CD4-positive, CD25-positive, alpha-beta regulatory T cell (primary cell): ENCODE measurements at regions not wholly inside any gene's neighbourhood (a gene's known extent, or its start where the extent isn't known, plus 50 kb on each side); places are given as distances from the start of the nearest gene placed in this dataset.

Source experiments
- ATAC-seq, 2 donors: fragments of 150-1000 bp; cut with Tn5 transposase; one replicate each; pipeline ENCODE4 v1.10.0; 2021; ENCODE audit warnings: low read depth in 2 of 2, moderate number of reproducible peaks in 2 of 2, moderate library complexity in 1 of 2
- DNase-seq, 3 donors: peaks; one replicate each; pipeline versions ENCODE4 v3.0.0 to v3.0.0-alpha.2; 2012 to 2022; ENCODE audit warnings: mixed read lengths in 1 of 3
- H3K27ac ChIP-seq: one replicate; pipeline ENCODE4 v1.7.0; 2013; ENCODE audit warnings: mild to moderate bottlenecking, low read length; ENCODE audit not compliant: insufficient read depth, poor library complexity, severe bottlenecking
- H3K27me3 ChIP-seq: one replicate; pipeline ENCODE4 v1.7.0; 2013; ENCODE audit warnings: low read length; ENCODE audit not compliant: control insufficient read depth, insufficient read depth
- H3K36me3 ChIP-seq: one replicate; pipeline ENCODE4 v1.7.0; 2013; ENCODE audit warnings: mild to moderate bottlenecking, low read length, moderate library complexity; ENCODE audit not compliant: control insufficient read depth, insufficient read depth
- H3K4me1 ChIP-seq: 2 replicates; pipeline ENCODE4 v1.7.0; 2013; ENCODE audit warnings: mild to moderate bottlenecking, low read length; ENCODE audit not compliant: insufficient read depth, control insufficient read depth, poor library complexity, severe bottlenecking
- H3K4me3 ChIP-seq: one replicate; pipeline ENCODE4 v1.7.0; 2013; ENCODE audit warnings: low read depth, mild to moderate bottlenecking, low read length, moderate library complexity
- H3K9me3 ChIP-seq, 2 experiments: 1 replicate in 1 of 2; 2 replicates in 1 of 2; pipeline ENCODE4 v1.7.0; 2013; ENCODE audit warnings: low read length in 2 of 2, mild to moderate bottlenecking in 1 of 2, moderate library complexity in 1 of 2; ENCODE audit not compliant: control insufficient read depth in 2 of 2
- H3K27ac Mint-ChIP-seq, 3 donors: one replicate each; pipeline ENCODE4 v1.8.0; 2020 to 2022; ENCODE audit warnings: mild to moderate bottlenecking in 3 of 3, mixed read lengths in 3 of 3, moderate library complexity in 2 of 3
- H3K27me3 Mint-ChIP-seq: one replicate; pipeline ENCODE4 v1.8.0; 2022; ENCODE audit warnings: mild to moderate bottlenecking, mixed read lengths
- H3K36me3 Mint-ChIP-seq: one replicate; pipeline ENCODE4 v1.8.0; 2020; ENCODE audit warnings: mixed read lengths
- H3K4me1 Mint-ChIP-seq, 4 donors: one replicate each; pipeline ENCODE4 v1.8.0; 2020 to 2022; ENCODE audit warnings: mixed read lengths in 4 of 4, mild to moderate bottlenecking in 1 of 4
- H3K4me3 Mint-ChIP-seq, 4 donors: one replicate each; pipeline ENCODE4 v1.8.0; 2020 to 2022; ENCODE audit warnings: mild to moderate bottlenecking in 4 of 4, mixed read lengths in 4 of 4, moderate library complexity in 3 of 4
- H3K9me3 Mint-ChIP-seq, 7 donors: one replicate each; pipeline ENCODE4 v1.8.0; 2020 to 2022; ENCODE audit warnings: mixed read lengths in 7 of 7, mild to moderate bottlenecking in 3 of 7, moderate library complexity in 2 of 7

DNA sequence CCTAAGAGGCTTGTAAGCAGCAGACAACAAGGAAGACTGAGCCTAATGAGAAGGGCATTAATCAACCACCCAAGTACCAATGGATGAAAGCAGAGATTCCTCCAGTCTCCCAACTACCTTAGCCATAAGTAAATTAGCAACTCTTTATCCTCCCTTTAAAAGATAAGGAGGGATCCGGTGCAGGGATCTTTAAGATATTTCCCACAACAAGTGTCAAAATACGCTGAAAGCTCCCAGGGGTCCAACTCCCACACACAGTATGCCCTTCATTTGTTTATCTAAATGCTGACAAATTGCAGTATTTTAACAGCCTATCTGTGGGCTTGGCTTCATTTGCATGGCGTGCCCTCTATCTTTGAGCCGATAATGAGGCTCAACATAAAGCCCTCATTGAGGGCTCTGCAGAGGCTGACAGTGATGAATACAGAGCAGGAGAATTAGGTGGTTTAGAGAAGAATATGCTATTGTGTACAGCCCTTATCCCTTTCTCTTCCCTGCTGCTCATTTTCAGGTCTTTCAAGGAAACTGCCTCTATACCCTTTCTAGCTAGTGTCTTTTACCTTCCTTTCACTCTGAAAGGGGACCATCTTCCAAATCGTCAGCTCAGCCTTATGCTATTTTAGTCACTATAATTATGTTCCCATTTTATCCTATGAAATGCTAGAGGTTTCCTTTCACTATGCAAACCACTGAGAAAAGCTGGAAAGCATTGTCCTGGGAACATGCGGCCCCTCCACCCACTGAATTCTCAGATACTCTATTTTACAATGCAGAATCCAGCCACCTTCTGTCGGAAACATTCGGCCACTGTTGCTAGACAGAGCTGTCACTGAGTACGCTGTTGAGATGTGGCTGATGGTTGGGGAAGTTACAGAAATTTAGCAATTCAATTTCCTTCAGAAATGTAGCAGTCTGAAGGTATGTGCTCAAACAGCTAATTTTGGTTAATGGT, 575.2 kb upstream of the JAG1 start:
- no peaks in the 10 kb centered on the region for H3K27me3 Mint-ChIP-seq
- ATAC-seq (no peak), DNase-seq (no peak)
- no peaks in the 10 kb centered on the region for H3K36me3 ChIP-seq
- H3K27ac Mint-ChIP-seq, result no peak overlapping the region
- no peak overlapping the region for H3K4me3 ChIP-seq
- H3K4me3 Mint-ChIP-seq, result no peak overlapping the region
- no peaks in the 10 kb centered on the region for H3K4me1 ChIP-seq
- H3K9me3 ChIP-seq, result peaks cover 0 to 4% of the 10 kb centered on the region in 2 experiments
- H3K36me3 Mint-ChIP-seq, result no peaks in the 10 kb centered on the region
- no peak overlapping the region for H3K27ac ChIP-seq
- no peaks in the 10 kb centered on the region for H3K4me1 Mint-ChIP-seq
- H3K27me3 ChIP-seq, result no peaks in the 10 kb centered on the region
- H3K9me3 Mint-ChIP-seq, result peaks cover 2 to 12% (median 7%) of the 10 kb centered on the region in 7 donors

DNA sequence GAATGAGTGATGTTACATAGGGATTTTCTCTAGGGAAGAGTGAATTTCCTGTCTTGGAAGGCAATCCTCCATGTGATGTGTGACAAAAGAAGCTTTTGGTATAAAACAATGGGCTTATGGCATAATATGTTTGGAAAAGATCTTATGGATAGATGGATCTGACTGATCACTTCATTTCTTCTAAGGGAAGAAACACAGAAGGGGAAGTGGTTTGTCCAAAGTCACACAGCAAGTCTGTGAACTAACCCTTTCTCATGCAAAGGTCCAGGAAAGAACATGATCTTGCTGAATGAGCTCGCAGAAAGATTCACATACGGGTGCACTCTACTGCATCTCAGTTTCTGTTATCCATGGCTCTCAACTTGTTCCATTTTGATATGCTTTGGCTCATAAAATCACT, 575.9 kb upstream of the JAG1 start:
- no peak overlapping the region for H3K4me3 Mint-ChIP-seq
- DNase-seq, result no peak
- Histone ChIP-seq H3K27me3 (no peaks in the 10 kb centered on the region), H3K4me1 (no peaks in the 10 kb centered on the region), H3K9me3 (peaks cover 0 to 4% of the 10 kb centered on the region in 2 experiments), H3K27ac (no peak overlapping the region), H3K36me3 (no peaks in the 10 kb centered on the region), H3K4me3 (no peak overlapping the region)
- H3K4me1 Mint-ChIP-seq, result no peaks in the 10 kb centered on the region
- ATAC-seq, result no peak
- H3K27ac Mint-ChIP-seq, result no peak overlapping the region
- no peaks in the 10 kb centered on the region for H3K27me3 Mint-ChIP-seq
- peaks cover 2 to 16% (median 7%) of the 10 kb centered on the region in 7 donors for H3K9me3 Mint-ChIP-seq
- no peaks in the 10 kb centered on the region for H3K36me3 Mint-ChIP-seq

DNA sequence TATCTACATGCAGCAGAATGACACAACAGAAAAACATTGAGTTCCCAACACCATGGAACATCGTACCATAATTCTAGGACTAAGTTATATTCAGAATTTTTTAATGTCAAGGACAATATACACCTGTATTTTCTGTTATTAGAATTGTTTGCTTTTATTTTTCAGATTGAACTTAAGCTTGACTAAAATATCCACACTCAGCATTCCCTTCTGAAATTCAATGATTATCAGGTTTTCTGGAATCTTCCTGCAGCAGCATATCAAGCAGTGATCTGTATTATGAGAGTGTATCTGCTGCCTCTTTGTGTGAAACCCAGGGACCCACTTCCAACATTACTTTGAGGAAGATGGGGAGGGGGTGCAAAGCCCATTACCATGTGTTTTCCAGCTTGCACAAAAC, 578.6 kb upstream of the JAG1 start:
- Histone ChIP-seq H3K4me1 (no peaks in the 10 kb centered on the region), H3K4me3 (no peak overlapping the region), H3K9me3 (peaks cover 0 to 4% of the 10 kb centered on the region in 2 experiments), H3K27ac (no peak overlapping the region), H3K27me3 (no peaks in the 10 kb centered on the region), H3K36me3 (no peaks in the 10 kb centered on the region)
- ATAC-seq (no peak), DNase-seq (no peak)
- peaks cover 4 to 31% (median 8%) of the 10 kb centered on the region in 7 donors for H3K9me3 Mint-ChIP-seq
- no peaks in the 10 kb centered on the region for H3K36me3 Mint-ChIP-seq
- no peaks in the 10 kb centered on the region for H3K27me3 Mint-ChIP-seq
- H3K4me3 Mint-ChIP-seq, result no peak overlapping the region
- H3K27ac Mint-ChIP-seq, result no peak overlapping the region
- H3K4me1 Mint-ChIP-seq, result no peaks in the 10 kb centered on the region

DNA sequence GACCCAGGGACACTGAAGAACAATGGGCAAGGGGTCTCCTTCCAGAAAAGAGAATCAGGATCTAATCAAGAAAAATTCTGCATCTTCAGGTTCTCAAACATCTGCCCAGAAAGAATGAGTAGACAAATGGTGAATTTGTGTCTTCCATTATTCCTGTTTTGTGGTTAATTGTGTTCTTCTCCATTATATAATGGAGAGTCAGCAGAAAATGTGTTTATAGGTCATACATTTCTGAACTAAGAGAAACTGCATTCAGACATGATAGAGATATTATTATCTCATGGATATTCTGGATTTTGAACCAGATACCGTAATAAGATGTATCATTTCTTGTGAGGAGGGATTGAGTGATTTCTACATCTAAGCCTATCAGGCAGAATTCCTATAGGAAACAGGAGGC, 581.7 kb upstream of the JAG1 start:
- Histone ChIP-seq H3K27me3 (no peaks in the 10 kb centered on the region), H3K27ac (no peak overlapping the region), H3K4me1 (no peaks in the 10 kb centered on the region), H3K36me3 (no peaks in the 10 kb centered on the region), H3K9me3 (peaks cover 0 to 4% of the 10 kb centered on the region in 2 experiments), H3K4me3 (no peak overlapping the region)
- no peaks in the 10 kb centered on the region for H3K4me1 Mint-ChIP-seq
- no peaks in the 10 kb centered on the region for H3K36me3 Mint-ChIP-seq
- no peak overlapping the region for H3K27ac Mint-ChIP-seq
- no peak overlapping the region for H3K4me3 Mint-ChIP-seq
- no peak for DNase-seq
- H3K27me3 Mint-ChIP-seq, result no peaks in the 10 kb centered on the region
- no peak for ATAC-seq
- H3K9me3 Mint-ChIP-seq, result peaks cover 2 to 36% (median 12%) of the 10 kb centered on the region in 7 donors

DNA sequence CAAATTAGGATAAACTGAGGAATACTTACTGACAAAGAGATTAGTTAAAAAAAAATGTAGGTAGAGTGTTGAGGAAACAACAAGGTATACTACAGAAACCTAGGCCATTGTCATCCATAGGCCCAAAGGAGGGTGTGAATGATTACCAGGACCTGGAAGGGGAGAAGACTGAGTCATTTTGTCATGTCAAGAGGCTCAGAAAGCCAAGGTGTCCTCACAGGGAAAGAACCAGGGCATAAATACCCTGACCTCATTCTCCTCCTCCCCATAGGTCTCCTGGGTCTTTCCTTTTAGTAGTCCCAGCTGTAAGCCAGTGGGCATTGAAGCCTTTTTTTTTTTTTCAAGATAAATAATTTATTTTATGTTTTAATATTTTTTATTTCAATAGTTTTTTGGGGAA, 582.1 kb upstream of the JAG1 start:
- H3K9me3 Mint-ChIP-seq, result peaks cover 2 to 36% (median 13%) of the 10 kb centered on the region in 7 donors
- ATAC-seq (no peak), DNase-seq (no peak)
- H3K27ac ChIP-seq, result no peak overlapping the region
- H3K36me3 ChIP-seq, result no peaks in the 10 kb centered on the region
- no peaks in the 10 kb centered on the region for H3K4me1 ChIP-seq
- no peak overlapping the region for H3K4me3 Mint-ChIP-seq
- H3K27ac Mint-ChIP-seq, result no peak overlapping the region
- H3K4me1 Mint-ChIP-seq, result no peaks in the 10 kb centered on the region
- no peaks in the 10 kb centered on the region for H3K27me3 Mint-ChIP-seq
- no peaks in the 10 kb centered on the region for H3K27me3 ChIP-seq
- H3K4me3 ChIP-seq, result no peak overlapping the region
- peaks cover 0 to 4% of the 10 kb centered on the region in 2 experiments for H3K9me3 ChIP-seq
- no peaks in the 10 kb centered on the region for H3K36me3 Mint-ChIP-seq

DNA sequence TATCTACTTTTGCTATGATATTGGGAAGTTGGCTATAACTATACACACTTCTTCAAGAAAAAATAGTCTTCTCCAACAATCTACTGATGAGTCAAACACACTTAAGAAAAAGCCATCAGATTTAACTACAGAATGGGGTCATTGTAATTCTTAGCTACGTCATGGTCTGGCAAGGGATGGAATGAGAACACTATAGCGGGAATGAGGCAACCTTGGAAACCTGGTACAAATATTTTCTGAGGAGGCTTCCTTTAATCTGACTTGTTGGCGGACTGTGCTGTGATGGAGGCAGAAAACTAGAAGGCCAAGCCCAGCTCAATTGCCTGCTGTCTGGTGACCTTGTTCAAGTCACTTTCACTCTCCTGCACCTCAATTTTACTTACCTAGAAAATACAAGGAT, 586.8 kb upstream of the JAG1 start:
- DNase-seq, result no peak
- Histone ChIP-seq H3K27me3 (no peaks in the 10 kb centered on the region), H3K27ac (no peak overlapping the region), H3K9me3 (peaks cover 0 to 1% of the 10 kb centered on the region in 2 experiments), H3K4me3 (no peak overlapping the region), H3K4me1 (no peaks in the 10 kb centered on the region), H3K36me3 (no peaks in the 10 kb centered on the region)
- Mint-ChIP-seq H3K4me1 (no peaks in the 10 kb centered on the region), H3K36me3 (no peaks in the 10 kb centered on the region), H3K27me3 (no peaks in the 10 kb centered on the region), H3K4me3 (no peak overlapping the region), H3K27ac (no peak overlapping the region), H3K9me3 (peaks cover 1 to 24% (median 7%) of the 10 kb centered on the region in 7 donors)
- ATAC-seq, result no peak

DNA sequence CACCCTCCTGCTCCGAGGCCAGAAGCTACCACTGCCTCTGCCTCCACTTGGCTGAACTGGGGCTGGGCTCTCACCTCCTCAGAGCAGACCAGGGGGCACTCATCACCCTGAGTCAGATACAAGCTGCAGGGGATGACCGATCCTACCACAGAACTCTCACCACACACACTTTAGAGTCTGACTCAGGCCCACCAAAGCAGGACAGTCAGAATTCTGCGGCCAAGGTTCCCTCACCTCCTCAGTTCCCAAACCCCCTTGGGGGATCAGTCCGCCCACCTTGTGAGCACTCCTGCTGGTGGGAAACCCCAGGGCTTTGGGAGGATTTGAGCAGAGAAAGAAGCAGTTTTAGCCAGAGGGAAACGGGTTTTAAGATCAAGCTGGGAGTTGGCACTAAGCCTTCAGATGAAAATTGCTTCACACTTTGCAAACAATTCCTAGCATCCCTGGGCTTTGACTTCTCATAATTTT, 587.8 kb upstream of the JAG1 start:
- no peaks in the 10 kb centered on the region for H3K4me1 ChIP-seq
- Mint-ChIP-seq H3K9me3 (peaks cover 1 to 23% (median 7%) of the 10 kb centered on the region in 7 donors), H3K36me3 (no peaks in the 10 kb centered on the region), H3K4me3 (no peak overlapping the region), H3K27me3 (no peaks in the 10 kb centered on the region), H3K27ac (no peak overlapping the region), H3K4me1 (no peaks in the 10 kb centered on the region)
- H3K27me3 ChIP-seq, result no peaks in the 10 kb centered on the region
- no peak for DNase-seq
- no peak overlapping the region for H3K27ac ChIP-seq
- H3K36me3 ChIP-seq, result no peaks in the 10 kb centered on the region
- ATAC-seq, result no peak
- H3K4me3 ChIP-seq, result no peak overlapping the region
- H3K9me3 ChIP-seq, result peaks cover 0 to 3% of the 10 kb centered on the region in 2 experiments

DNA sequence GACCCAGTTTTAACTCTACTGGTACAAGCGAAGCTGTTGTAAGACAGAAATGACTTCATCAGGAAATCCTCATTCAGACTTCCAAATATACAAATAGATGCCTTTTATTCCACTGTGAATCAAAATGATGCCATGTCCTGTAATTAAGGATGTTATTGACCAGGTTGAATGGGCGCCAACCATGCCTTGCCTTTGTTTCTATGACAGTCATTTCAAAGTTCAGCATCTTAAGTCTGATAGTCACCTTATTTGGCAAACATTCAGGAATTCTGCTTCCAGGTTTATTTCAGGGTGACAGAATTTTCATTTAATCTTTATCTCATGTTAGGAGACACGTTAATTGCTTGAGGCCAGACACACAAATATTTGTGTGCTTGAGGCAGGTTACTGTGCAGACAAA, 592.8 kb upstream of the JAG1 start:
- no peaks in the 10 kb centered on the region for H3K36me3 ChIP-seq
- H3K27me3 ChIP-seq, result no peaks in the 10 kb centered on the region
- no peak for DNase-seq
- H3K4me3 ChIP-seq, result no peak overlapping the region
- Mint-ChIP-seq H3K4me3 (no peak overlapping the region), H3K36me3 (no peaks in the 10 kb centered on the region), H3K27me3 (no peaks in the 10 kb centered on the region), H3K9me3 (peaks cover 0 to 13% (median 6%) of the 10 kb centered on the region in 7 donors), H3K4me1 (no peaks in the 10 kb centered on the region), H3K27ac (no peak overlapping the region)
- no peak overlapping the region for H3K27ac ChIP-seq
- ATAC-seq, result no peak
- H3K4me1 ChIP-seq, result no peaks in the 10 kb centered on the region
- H3K9me3 ChIP-seq, result peaks cover 0 to 3% of the 10 kb centered on the region in 2 experiments
